ENCODE measurements at regions not wholly inside any gene's neighbourhood (a gene's known extent, or its start where the extent isn't known, plus 50 kb on each side); places are given as distances from the start of the nearest gene placed in this dataset.
"Not testable (repeated sequence)": the region's sequence is repeated elsewhere in the genome, so short reads cannot be mapped to it uniquely, and the experiment has no call there.

- TF ChIP-seq SRF (IDR thresholded peaks at IDR 0.05; ENCODE audit: low read depth, low read length) (no peak), GLI4 (CRISPR knock-in tag; IDR thresholded peaks at IDR 0.05; ENCODE audit: borderline replicate concordance) (no peak), ZMYM3 (CRISPR knock-in tag; IDR thresholded peaks at IDR 0.05) (no peak), ZBTB1 (CRISPR knock-in tag; IDR thresholded peaks at IDR 0.05; ENCODE audit: borderline replicate concordance) (no peak)
Measured at GRCh38 chr5:121485281-121485680, 366.4 kb upstream of the FTMT start (continued).

- CTCF ChIA-PET (ENCODE audit: low intra/inter-chr PET ratio, low total read pairs); in situ Hi-C loops (cut with HindIII; ENCODE audit: extremely low pct_ligation_motif_present, low pct_unique_long_range_greater_than_20kb): not testable (repeated sequence)
Measured at GRCh38 chr5:121485999-121486398, 365.7 kb upstream of the FTMT start.

GRCh38 chr5:121489972-121490371 lies 361.7 kb upstream of the FTMT start:
- CTCF ChIA-PET (ENCODE audit: low intra/inter-chr PET ratio, low total read pairs), result no interaction called here
- Histone ChIP-seq H4K20me1 (ENCODE audit: insufficient read depth, low read length) (no peaks in the 10 kb centered on the region), H3K79me2 (ENCODE audit: insufficient read depth, low read length) (no peaks in the 10 kb centered on the region), H3K9ac (ENCODE audit: insufficient read depth, low read depth, low read length) (no peak overlapping the region), H3K9me3 (ENCODE audit: low read length) (no peaks in the 10 kb centered on the region), H2AFZ (ENCODE audit: low read length) (no peak overlapping the region), H3K4me3 (replicated peaks in 1 of 3; ENCODE audit: insufficient read depth in 1 of 3, low read depth in 2 of 3, low read length in 3 of 3) (no peak overlapping the region), H3K4me2 (ENCODE audit: low read depth, low read length) (no peak overlapping the region), H3K4me1 (ENCODE audit: insufficient read depth, low read length) (no peaks in the 10 kb centered on the region), H3K36me3 (replicated peaks in 1 of 2; ENCODE audit: control insufficient read depth in 1 of 2, insufficient read depth in 2 of 2, low read length in 2 of 2) (no peaks in the 10 kb centered on the region), H3K27me3 (ENCODE audit: control insufficient read depth in 1 of 2, insufficient read depth in 2 of 2, low read length in 2 of 2) (no peaks in the 10 kb centered on the region), H3K27ac (ENCODE audit: extremely low read length, insufficient read depth, low read length) (no peak overlapping the region)
- FAIRE-seq (no peak), DNase-seq (ENCODE audit: low spot score) (no peak), ATAC-seq (no peak)
- BruUV-seq (replicated peaks), result no TSS peak
- in situ Hi-C loops (cut with HindIII; ENCODE audit: extremely low pct_ligation_motif_present, low pct_unique_long_range_greater_than_20kb) (no loop called here), intact Hi-C loops (cut with micrococcal nuclease; ENCODE audit: unreplicated experiment) (no loop called here)
- POLR2A ChIA-PET, result no interaction called here
- no peak for TF ChIP-seq ZNF549 (CRISPR knock-in tag; IDR thresholded peaks at IDR 0.05)
- no peak for TF ChIP-seq PHF21A (CRISPR knock-in tag; IDR thresholded peaks at IDR 0.05)
- no peak for TF ChIP-seq JUNB (CRISPR knock-in tag; IDR thresholded peaks at IDR 0.05; ENCODE audit: borderline replicate concordance)
- TF ChIP-seq PBX2 (CRISPR knock-in tag; IDR thresholded peaks at IDR 0.05), result no peak
- TF ChIP-seq DZIP1 (CRISPR knock-in tag; IDR thresholded peaks at IDR 0.05), result no peak
- no peak for TF ChIP-seq CEBPB (IDR thresholded peaks at IDR 0.05; ENCODE audit: borderline replicate concordance, low read depth, low read length)
- TF ChIP-seq ZNF670 (CRISPR knock-in tag; IDR thresholded peaks at IDR 0.05; ENCODE audit: borderline replicate concordance), result no peak
- TF ChIP-seq NCOA1 (CRISPR knock-in tag; IDR thresholded peaks at IDR 0.05), result no peak
- TF ChIP-seq ZNF800 (CRISPR knock-in tag; IDR thresholded peaks at IDR 0.05), result no peak

More at GRCh38 chr5:121485999-121486398, 365.7 kb upstream of the FTMT start:
- H3K4me3 ChIP-seq (replicated peaks in 1 of 3; ENCODE audit: insufficient read depth in 1 of 3, low read depth in 2 of 3, low read length in 3 of 3); H3K9ac ChIP-seq (ENCODE audit: insufficient read depth, low read depth, low read length); H3K4me1 ChIP-seq (ENCODE audit: insufficient read depth, low read length); H4K20me1 ChIP-seq (ENCODE audit: insufficient read depth, low read length); POLR2A ChIA-PET; ATAC-seq; H2AFZ ChIP-seq (ENCODE audit: low read length); BruUV-seq (replicated peaks); H3K27me3 ChIP-seq (ENCODE audit: control insufficient read depth in 1 of 2, insufficient read depth in 2 of 2, low read length in 2 of 2); H3K36me3 ChIP-seq (replicated peaks in 1 of 2; ENCODE audit: control insufficient read depth in 1 of 2, insufficient read depth in 2 of 2, low read length in 2 of 2); FAIRE-seq; DNase-seq (ENCODE audit: low spot score); H3K79me2 ChIP-seq (ENCODE audit: insufficient read depth, low read length); H3K4me2 ChIP-seq (ENCODE audit: low read depth, low read length); H3K27ac ChIP-seq (ENCODE audit: extremely low read length, insufficient read depth, low read length); intact Hi-C loops (cut with micrococcal nuclease; ENCODE audit: unreplicated experiment); H3K9me3 ChIP-seq (ENCODE audit: low read length): not testable (repeated sequence)
- 0% methylated on average over 2 of the region's 2 CpGs for WGBS (ENCODE audit: low lambda C conversion rate)
